Mucosa of descending colon (tissue), 3 donors: ENCODE measurements at regions not wholly inside any gene's neighbourhood (a gene's known extent, or its start where the extent isn't known, plus 50 kb on each side); places are given as distances from the start of the nearest gene placed in this dataset.

Experiments
- ATAC-seq: fragments of 200-7000 bp; cut with Tn5 transposase; one replicate; pipeline ENCODE4 v1.9.1; 2020; ENCODE audit warnings: mild to moderate bottlenecking, moderate library complexity
- DNase-seq, 3 donors: peaks; one replicate each; pipeline ENCODE4 v3.0.0-alpha.2; 2020
- H3K36me3 ChIP-seq: fragments of 200-600 bp; one replicate; pipeline ENCODE4 v1.8.0; 2021; ENCODE audit warnings: low read depth, mild to moderate bottlenecking
- H3K4me1 ChIP-seq: fragments of 200-600 bp; one replicate; pipeline ENCODE4 v1.8.0; 2021; ENCODE audit warnings: low read depth, mild to moderate bottlenecking
- H3K4me3 ChIP-seq: fragments of 200-600 bp; one replicate; pipeline ENCODE4 v1.8.0; 2021; ENCODE audit warnings: mild to moderate bottlenecking
- H3K9me3 ChIP-seq: fragments of 200-600 bp; one replicate; pipeline ENCODE4 v1.8.0; 2021; ENCODE audit warnings: mild to moderate bottlenecking
- intact Hi-C, 2 donors: fragments of 100-400 bp; cut with DNase I in 1 of 2; cut with micrococcal nuclease in 1 of 2; formaldehyde crosslinking; loops; one replicate each; pipeline versions ENCODE4 v1.11.0 to v1.11.1; 2022; cut with DNase I, micrococcal nuclease
- TF ChIP-seq, protein P1 (sequence below): fragments of 200-600 bp; IDR thresholded peaks from one replicate; pipeline ENCODE4 v1.8.0; 2022; ENCODE audit warnings: antibody characterized with exemption, mild to moderate bottlenecking
- donor health status: DM: no; HTN: no; CAD: no; lungs with moderate emphysema.
- donor health status: DM: no; HTN: no; CAD: no.
- donor health status: DM: no; HTN: yes; CAD: no.

DNA sequence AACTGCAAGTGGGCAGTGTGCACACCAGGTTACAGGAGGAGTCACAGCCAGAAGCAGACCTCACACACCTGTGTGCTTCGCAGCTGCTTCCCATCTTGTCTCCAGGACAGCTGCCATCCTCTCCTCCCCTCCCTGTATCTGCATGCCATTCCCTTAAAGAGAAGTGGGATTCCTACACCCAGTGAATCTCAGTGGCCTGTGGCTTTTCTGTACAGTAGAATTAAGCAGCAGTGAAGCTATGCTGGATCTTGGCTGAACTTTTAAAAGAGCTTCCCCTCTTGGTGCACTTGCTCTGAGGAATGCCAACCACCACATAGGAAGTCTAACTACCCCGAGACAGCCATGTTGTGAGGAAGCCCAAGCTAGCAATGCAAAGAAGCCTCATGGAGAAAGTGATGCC is 236.5 kb upstream of the ZMIZ1 start:
- DNase-seq = no peak
- ATAC-seq = no peak
- no peaks in the 10 kb centered on the region for H3K9me3 ChIP-seq
- no peaks in the 10 kb centered on the region for H3K4me1 ChIP-seq
- H3K4me3 ChIP-seq = no peak overlapping the region
- TF ChIP-seq, protein P1, sequence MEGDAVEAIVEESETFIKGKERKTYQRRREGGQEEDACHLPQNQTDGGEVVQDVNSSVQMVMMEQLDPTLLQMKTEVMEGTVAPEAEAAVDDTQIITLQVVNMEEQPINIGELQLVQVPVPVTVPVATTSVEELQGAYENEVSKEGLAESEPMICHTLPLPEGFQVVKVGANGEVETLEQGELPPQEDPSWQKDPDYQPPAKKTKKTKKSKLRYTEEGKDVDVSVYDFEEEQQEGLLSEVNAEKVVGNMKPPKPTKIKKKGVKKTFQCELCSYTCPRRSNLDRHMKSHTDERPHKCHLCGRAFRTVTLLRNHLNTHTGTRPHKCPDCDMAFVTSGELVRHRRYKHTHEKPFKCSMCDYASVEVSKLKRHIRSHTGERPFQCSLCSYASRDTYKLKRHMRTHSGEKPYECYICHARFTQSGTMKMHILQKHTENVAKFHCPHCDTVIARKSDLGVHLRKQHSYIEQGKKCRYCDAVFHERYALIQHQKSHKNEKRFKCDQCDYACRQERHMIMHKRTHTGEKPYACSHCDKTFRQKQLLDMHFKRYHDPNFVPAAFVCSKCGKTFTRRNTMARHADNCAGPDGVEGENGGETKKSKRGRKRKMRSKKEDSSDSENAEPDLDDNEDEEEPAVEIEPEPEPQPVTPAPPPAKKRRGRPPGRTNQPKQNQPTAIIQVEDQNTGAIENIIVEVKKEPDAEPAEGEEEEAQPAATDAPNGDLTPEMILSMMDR = no peak
- no peaks in the 10 kb centered on the region for H3K36me3 ChIP-seq
- intact Hi-C loops = no loop called here

DNA sequence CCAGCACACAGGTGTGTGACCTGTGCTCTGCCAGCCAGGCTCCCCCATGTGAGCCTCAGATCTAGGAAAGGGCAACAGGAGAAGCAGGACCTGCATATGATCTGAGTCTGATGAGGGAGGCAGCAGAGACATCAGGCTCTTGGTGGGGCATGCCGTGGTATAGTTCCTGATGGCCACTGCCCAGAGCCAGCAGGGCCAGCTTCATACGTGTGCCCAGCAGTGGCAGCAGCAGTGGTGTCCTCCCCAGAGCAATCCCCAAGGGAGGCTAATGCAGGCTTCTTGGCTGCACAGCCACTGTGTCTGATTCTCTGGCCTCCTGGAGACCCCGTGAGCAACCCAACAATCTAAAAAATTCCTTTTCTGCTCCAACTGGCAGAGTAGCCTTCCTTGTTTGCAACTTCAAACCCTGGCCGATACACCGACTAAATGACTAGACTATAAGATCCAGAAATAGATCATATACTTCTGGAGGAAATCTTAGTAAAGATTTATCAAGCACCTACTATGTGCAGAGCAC is 230.6 kb upstream of the ZMIZ1 start:
- ATAC-seq (no peak), DNase-seq (no peak)
- no peaks in the 10 kb centered on the region for H3K4me1 ChIP-seq
- H3K9me3 ChIP-seq = no peaks in the 10 kb centered on the region
- H3K4me3 ChIP-seq = no peak overlapping the region
- TF ChIP-seq, protein P1 = no peak
- intact Hi-C loops = no loop called here
- no peaks in the 10 kb centered on the region for H3K36me3 ChIP-seq

DNA sequence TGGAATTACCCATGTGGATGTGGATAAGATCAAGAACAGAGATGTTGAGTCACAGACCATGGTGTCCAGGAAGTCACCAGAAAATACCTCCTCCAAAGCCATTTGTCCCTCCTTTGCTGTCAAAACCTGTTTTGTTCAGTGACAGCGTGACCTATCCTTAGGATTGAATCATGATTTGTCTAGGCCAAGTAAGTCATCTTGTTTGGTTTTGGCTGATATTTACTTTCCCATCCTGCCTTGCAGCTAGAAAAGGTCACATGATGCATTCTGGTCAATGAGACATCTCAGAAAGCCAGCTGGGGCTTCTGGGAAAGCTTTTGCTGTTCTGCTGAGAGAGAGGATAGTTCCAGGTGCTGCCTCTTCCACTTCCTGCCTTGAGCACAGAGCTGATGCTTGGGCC is 225.3 kb upstream of the ZMIZ1 start:
- DNase-seq = no peak
- TF ChIP-seq, protein P1 = no peak
- no peaks in the 10 kb centered on the region for H3K4me1 ChIP-seq
- H3K4me3 ChIP-seq = no peak overlapping the region
- no peaks in the 10 kb centered on the region for H3K9me3 ChIP-seq
- ATAC-seq = no peak
- H3K36me3 ChIP-seq = no peaks in the 10 kb centered on the region
- intact Hi-C loops = no loop called here

GRCh38 chr10:78844960-78845607 is 223.7 kb upstream of the ZMIZ1 start:
- TF ChIP-seq, protein P1 = no peak
- DNase-seq (no peak), ATAC-seq (no peak)
- no peaks in the 10 kb centered on the region for H3K36me3 ChIP-seq
- H3K4me3 ChIP-seq = no peak overlapping the region
- no peaks in the 10 kb centered on the region for H3K9me3 ChIP-seq
- H3K4me1 ChIP-seq = no peaks in the 10 kb centered on the region
- intact Hi-C loops = no loop called here

DNA sequence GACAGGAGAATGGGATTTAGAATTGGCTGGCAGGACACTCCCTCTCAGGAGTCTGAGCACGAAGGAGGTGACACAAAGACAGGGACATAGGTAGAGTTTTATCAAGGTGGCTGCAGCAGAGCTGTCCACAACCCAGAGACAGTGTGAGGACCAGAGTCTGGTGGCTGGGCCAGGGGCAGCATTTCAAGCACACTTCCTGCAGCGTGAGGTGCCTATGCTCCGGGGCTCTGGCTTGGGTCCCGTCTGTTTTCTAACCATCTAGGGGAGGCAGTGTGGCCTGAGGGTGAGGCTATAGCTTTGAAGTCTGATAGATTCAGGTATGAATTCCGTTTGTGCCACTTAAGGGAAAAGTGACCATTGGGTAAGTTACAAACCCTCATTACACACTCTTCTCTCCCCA is 222.7 kb upstream of the ZMIZ1 start:
- ATAC-seq (no peak), DNase-seq (no peak)
- Histone ChIP-seq H3K36me3 (no peaks in the 10 kb centered on the region), H3K4me1 (no peaks in the 10 kb centered on the region), H3K4me3 (no peak overlapping the region), H3K9me3 (no peaks in the 10 kb centered on the region)
- intact Hi-C loops = no loop called here
- TF ChIP-seq, protein P1 = no peak

- ATAC-seq = no peak
- no peaks in the 10 kb centered on the region for H3K9me3 ChIP-seq
- intact Hi-C loops = no loop called here
- no peak for DNase-seq
- no peak overlapping the region for H3K4me3 ChIP-seq
- no peaks in the 10 kb centered on the region for H3K36me3 ChIP-seq
- no peaks in the 10 kb centered on the region for H3K4me1 ChIP-seq
- TF ChIP-seq, protein P1 = no peak
Observed at GRCh38 chr10:78846760-78847159, 222.0 kb upstream of the ZMIZ1 start.
